GM08714 (cell line): ENCODE measurements at regions not wholly inside any gene's neighbourhood (a gene's known extent, or its start where the extent isn't known, plus 50 kb on each side); places are given as distances from the start of the nearest gene placed in this dataset.

Experiments used
- H3K4me3 ChIP-seq: fragments of 200-500 bp; sonication (Bioruptor generic); 2 replicates; pipeline ENCODE4 v1.5.1; 2014; ENCODE audit warnings: mild to moderate bottlenecking, low read length, inconsistent platforms
- ZNF274 ChIP-seq: IDR thresholded peaks from 2 replicates; pipeline ENCODE4 v1.6.1; 2012; ENCODE audit warnings: mild to moderate bottlenecking, low read depth, low read length

- TF ChIP-seq ZNF274: no peak
Observed at GRCh38 chr22:48676266-48677167, 1151.2 kb downstream of the BRD1 start.

GRCh38 chr22:48675830-48676145 is 1151.9 kb downstream of the BRD1 start:
- no peak for TF ChIP-seq ZNF274
- no peak overlapping the region for H3K4me3 ChIP-seq

More at GRCh38 chr22:48676266-48677167, 1151.2 kb downstream of the BRD1 start:
- H3K4me3 ChIP-seq: no peak overlapping the region

- no peak for TF ChIP-seq ZNF274
- no peak overlapping the region for H3K4me3 ChIP-seq
Observed at GRCh38 chr22:48675141-48675829, 1152.4 kb downstream of the BRD1 start.

- no peak overlapping the region for H3K4me3 ChIP-seq
- no peak for TF ChIP-seq ZNF274
Observed at GRCh38 chr22:48673806-48674500, 1153.7 kb downstream of the BRD1 start.

- no peak overlapping the region for H3K4me3 ChIP-seq
- TF ChIP-seq ZNF274: no peak
Observed at GRCh38 chr22:48672387-48672786, 1155.3 kb downstream of the BRD1 start.

- H3K4me3 ChIP-seq: no peak overlapping the region
- no peak for TF ChIP-seq ZNF274
Observed at GRCh38 chr22:48670731-48671130, 1156.9 kb downstream of the BRD1 start.

GRCh38 chr22:48669986-48670716 is 1157.5 kb downstream of the BRD1 start:
- no peak for TF ChIP-seq ZNF274
- no peak overlapping the region for H3K4me3 ChIP-seq

GRCh38 chr22:48669226-48669625 is 1158.4 kb downstream of the BRD1 start:
- TF ChIP-seq ZNF274: no peak
- no peak overlapping the region for H3K4me3 ChIP-seq

- TF ChIP-seq ZNF274: no peak
Observed at GRCh38 chr22:48667289-48667688, 1160.4 kb downstream of the BRD1 start.

GRCh38 chr22:48666620-48667019 is 1161.1 kb downstream of the BRD1 start:
- H3K4me3 ChIP-seq: no peak overlapping the region
- no peak for TF ChIP-seq ZNF274

More at GRCh38 chr22:48667289-48667688, 1160.4 kb downstream of the BRD1 start:
- H3K4me3 ChIP-seq: no peak overlapping the region

GRCh38 chr22:48665311-48665995 is 1162.2 kb downstream of the BRD1 start:
- no peak overlapping the region for H3K4me3 ChIP-seq

GRCh38 chr22:48664586-48664985 is 1163.1 kb downstream of the BRD1 start:
- H3K4me3 ChIP-seq: no peak overlapping the region
- TF ChIP-seq ZNF274: no peak

More at GRCh38 chr22:48665311-48665995, 1162.2 kb downstream of the BRD1 start:
- TF ChIP-seq ZNF274: no peak

GRCh38 chr22:48663297-48663696 is 1164.4 kb downstream of the BRD1 start:
- no peak overlapping the region for H3K4me3 ChIP-seq
- TF ChIP-seq ZNF274: no peak

- no peak for TF ChIP-seq ZNF274
- H3K4me3 ChIP-seq: no peak overlapping the region
Observed at GRCh38 chr22:48662476-48663135, 1165.1 kb downstream of the BRD1 start.
